Epithelial cell of esophagus (primary cell): ENCODE measurements at regions not wholly inside any gene's neighbourhood (a gene's known extent, or its start where the extent isn't known, plus 50 kb on each side); places are given as distances from the start of the nearest gene placed in this dataset.
A peak's percentile ranks its signal among the peaks of the same experiment; 100 is the strongest.

Experiments used
- DNase-seq: peaks from one replicate; pipeline ENCODE4 v3.0.0; 2010; ENCODE audit warnings: low read depth
- H3K4me3 ChIP-seq: 2 replicates; pipeline ENCODE4 v1.5.1; 2011; ENCODE audit warnings: mild to moderate bottlenecking, low read length, control low read depth
- CTCF ChIP-seq: IDR thresholded peaks from 2 replicates; pipeline ENCODE4 v1.5.1; 2011; ENCODE audit warnings: low read depth, mild to moderate bottlenecking, low read length, control low read depth, inconsistent platforms; ENCODE audit not compliant: insufficient read depth; ENCODE audit errors: missing control alignments

GRCh38 chr5:143562935-143563334 is 159.4 kb upstream of the NR3C1 start:
- no peak for TF ChIP-seq CTCF
- DNase-seq, result peak; percentile 77
- no peak overlapping the region for H3K4me3 ChIP-seq

- no peak overlapping the region for H3K4me3 ChIP-seq
- DNase-seq, result no peak
- no peak for TF ChIP-seq CTCF
Observed at GRCh38 chr5:143561219-143561618, 157.7 kb upstream of the NR3C1 start.

- no peak for DNase-seq
- no peak for TF ChIP-seq CTCF
- H3K4me3 ChIP-seq, result no peak overlapping the region
Observed at GRCh38 chr5:143560378-143560777, 156.9 kb upstream of the NR3C1 start.

- no peak for TF ChIP-seq CTCF
- DNase-seq, result no peak
Observed at GRCh38 chr5:143559586-143560109, 156.2 kb upstream of the NR3C1 start.

GRCh38 chr5:143558048-143558447 is 154.6 kb upstream of the NR3C1 start:
- no peak overlapping the region for H3K4me3 ChIP-seq
- TF ChIP-seq CTCF, result no peak
- DNase-seq, result no peak

More at GRCh38 chr5:143559586-143560109, 156.2 kb upstream of the NR3C1 start:
- H3K4me3 ChIP-seq, result no peak overlapping the region

- H3K4me3 ChIP-seq, result no peak overlapping the region
- peak; percentile 77 for DNase-seq
- no peak for TF ChIP-seq CTCF
Observed at GRCh38 chr5:143557061-143557818, 153.8 kb upstream of the NR3C1 start.
